HCT116 (cell line): ENCODE measurements at regions not wholly inside any gene's neighbourhood (a gene's known extent, or its start where the extent isn't known, plus 50 kb on each side); places are given as distances from the start of the nearest gene placed in this dataset.

ENCODE experiments used
- POLR2A ChIP-seq: IDR thresholded peaks from 2 replicates; pipeline ENCODE4 v1.7.0; 2011; ENCODE audit warnings: borderline replicate concordance; ENCODE audit not compliant: insufficient read depth, insufficient read length; ENCODE audit errors: extremely low read depth
- ZNF274 ChIP-seq: fragments of 200-500 bp; sonication (Bioruptor generic); IDR thresholded peaks from 2 replicates; pipeline ENCODE4 v1.6.1; 2014; ENCODE audit warnings: mild to moderate bottlenecking, low read depth, low read length, inconsistent platforms
- TF ChIP-seq, protein P1 (sequence below), 3 experiments: fragments of 200-600 bp in 1 of 3; sonication (generic) in 1 of 3; IDR thresholded peaks in 2 of 3; conservative IDR thresholded peaks in 1 of 3; 2 replicates each; pipeline ENCODE4 v1.5.1; 2012 to 2017; ENCODE audit warnings: low read depth in 2 of 3, low read length in 2 of 3, antibody characterized with exemption in 1 of 3, borderline replicate concordance in 1 of 3, control low read depth in 1 of 3, mild to moderate bottlenecking in 1 of 3, mixed read lengths in 1 of 3, mixed run types in 1 of 3, moderate library complexity in 1 of 3; ENCODE audit not compliant: insufficient read depth in 1 of 3
- TF ChIP-seq, protein P2 (sequence below): IDR thresholded peaks from 2 replicates; pipeline ENCODE4 v1.6.1; 2011; ENCODE audit warnings: mild to moderate bottlenecking, low read length, moderate library complexity; ENCODE audit not compliant: insufficient replicate concordance; ENCODE audit errors: extremely low read depth
- TF ChIP-seq, protein P3 (sequence below): IDR thresholded peaks from 2 replicates; pipeline ENCODE4 v1.6.1; 2012

DNA sequence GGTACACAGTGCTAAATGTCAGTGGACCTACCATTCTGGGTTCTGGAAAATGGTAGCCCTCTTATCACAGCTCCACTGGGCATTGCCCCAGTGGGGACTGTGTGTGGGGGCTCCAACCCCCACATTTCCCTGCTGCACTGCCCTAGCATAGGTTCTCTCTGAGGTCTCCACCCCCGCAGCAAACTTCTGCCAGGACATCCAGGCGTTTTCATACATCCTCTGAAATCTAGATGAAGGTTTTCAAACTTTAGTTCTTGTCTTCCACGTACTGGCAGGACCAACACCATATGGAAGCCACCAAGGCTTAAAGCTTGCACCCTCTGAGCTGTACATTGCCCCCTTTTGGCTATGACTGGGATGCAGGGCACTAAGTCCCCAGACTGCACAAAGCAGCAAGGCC, 788.2 kb upstream of the ALCAM start:
- TF ChIP-seq, protein P1, sequence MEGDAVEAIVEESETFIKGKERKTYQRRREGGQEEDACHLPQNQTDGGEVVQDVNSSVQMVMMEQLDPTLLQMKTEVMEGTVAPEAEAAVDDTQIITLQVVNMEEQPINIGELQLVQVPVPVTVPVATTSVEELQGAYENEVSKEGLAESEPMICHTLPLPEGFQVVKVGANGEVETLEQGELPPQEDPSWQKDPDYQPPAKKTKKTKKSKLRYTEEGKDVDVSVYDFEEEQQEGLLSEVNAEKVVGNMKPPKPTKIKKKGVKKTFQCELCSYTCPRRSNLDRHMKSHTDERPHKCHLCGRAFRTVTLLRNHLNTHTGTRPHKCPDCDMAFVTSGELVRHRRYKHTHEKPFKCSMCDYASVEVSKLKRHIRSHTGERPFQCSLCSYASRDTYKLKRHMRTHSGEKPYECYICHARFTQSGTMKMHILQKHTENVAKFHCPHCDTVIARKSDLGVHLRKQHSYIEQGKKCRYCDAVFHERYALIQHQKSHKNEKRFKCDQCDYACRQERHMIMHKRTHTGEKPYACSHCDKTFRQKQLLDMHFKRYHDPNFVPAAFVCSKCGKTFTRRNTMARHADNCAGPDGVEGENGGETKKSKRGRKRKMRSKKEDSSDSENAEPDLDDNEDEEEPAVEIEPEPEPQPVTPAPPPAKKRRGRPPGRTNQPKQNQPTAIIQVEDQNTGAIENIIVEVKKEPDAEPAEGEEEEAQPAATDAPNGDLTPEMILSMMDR (IDR thresholded peaks at IDR 0.05 in 2 of 3, conservative IDR thresholded peaks at IDR 0.05 in 1 of 3; ENCODE audit: borderline replicate concordance in 1 of 3, insufficient read depth in 1 of 3, low read depth in 2 of 3, low read length in 2 of 3) = no peak
- no peak for TF ChIP-seq ZNF274
- TF ChIP-seq POLR2A = no peak
- TF ChIP-seq, protein P2, sequence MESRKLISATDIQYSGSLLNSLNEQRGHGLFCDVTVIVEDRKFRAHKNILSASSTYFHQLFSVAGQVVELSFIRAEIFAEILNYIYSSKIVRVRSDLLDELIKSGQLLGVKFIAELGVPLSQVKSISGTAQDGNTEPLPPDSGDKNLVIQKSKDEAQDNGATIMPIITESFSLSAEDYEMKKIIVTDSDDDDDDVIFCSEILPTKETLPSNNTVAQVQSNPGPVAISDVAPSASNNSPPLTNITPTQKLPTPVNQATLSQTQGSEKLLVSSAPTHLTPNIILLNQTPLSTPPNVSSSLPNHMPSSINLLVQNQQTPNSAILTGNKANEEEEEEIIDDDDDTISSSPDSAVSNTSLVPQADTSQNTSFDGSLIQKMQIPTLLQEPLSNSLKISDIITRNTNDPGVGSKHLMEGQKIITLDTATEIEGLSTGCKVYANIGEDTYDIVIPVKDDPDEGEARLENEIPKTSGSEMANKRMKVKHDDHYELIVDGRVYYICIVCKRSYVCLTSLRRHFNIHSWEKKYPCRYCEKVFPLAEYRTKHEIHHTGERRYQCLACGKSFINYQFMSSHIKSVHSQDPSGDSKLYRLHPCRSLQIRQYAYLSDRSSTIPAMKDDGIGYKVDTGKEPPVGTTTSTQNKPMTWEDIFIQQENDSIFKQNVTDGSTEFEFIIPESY = no peak
- TF ChIP-seq, protein P3, sequence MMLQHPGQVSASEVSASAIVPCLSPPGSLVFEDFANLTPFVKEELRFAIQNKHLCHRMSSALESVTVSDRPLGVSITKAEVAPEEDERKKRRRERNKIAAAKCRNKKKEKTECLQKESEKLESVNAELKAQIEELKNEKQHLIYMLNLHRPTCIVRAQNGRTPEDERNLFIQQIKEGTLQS = no peak
